Mucosa of stomach (tissue), 1 donor: ENCODE measurements at regions not wholly inside any gene's neighbourhood (a gene's known extent, or its start where the extent isn't known, plus 50 kb on each side); places are given as distances from the start of the nearest gene placed in this dataset.

Source experiments
- H3K27me3 ChIP-seq: one replicate; pipeline ENCODE4 v1.7.0; 2013; ENCODE audit warnings: mild to moderate bottlenecking, low read length; ENCODE audit not compliant: control insufficient read depth, insufficient read depth
- H3K36me3 ChIP-seq: one replicate; pipeline ENCODE4 v1.7.0; 2013; ENCODE audit warnings: low read length; ENCODE audit not compliant: control insufficient read depth, insufficient read depth
- H3K4me1 ChIP-seq: one replicate; pipeline ENCODE4 v1.7.0; 2013; ENCODE audit warnings: mild to moderate bottlenecking, low read length; ENCODE audit not compliant: control insufficient read depth, insufficient read depth
- H3K4me3 ChIP-seq: one replicate; pipeline ENCODE4 v1.7.0; 2013; ENCODE audit warnings: low read length
- H3K9ac ChIP-seq: one replicate; pipeline ENCODE4 v1.7.0; 2013; ENCODE audit warnings: mild to moderate bottlenecking, low read length, moderate library complexity
- H3K9me3 ChIP-seq: one replicate; pipeline ENCODE4 v1.7.0; 2013; ENCODE audit warnings: mild to moderate bottlenecking, low read length, moderate library complexity; ENCODE audit not compliant: control insufficient read depth
- donor health status: Pancreatic carcinoma.

- H3K4me3 ChIP-seq: no peak overlapping the region
These were observed 74.7 kb upstream of the TNFAIP3 start for GRCh38 chr6:137792160-137793033.

GRCh38 chr6:137793805-137794515, 73.1 kb upstream of the TNFAIP3 start:
- Histone ChIP-seq H3K4me1 (peaks cover 15% of the 10 kb centered on the region), H3K27me3 (no peaks in the 10 kb centered on the region), H3K36me3 (no peaks in the 10 kb centered on the region), H3K9ac (no peak overlapping the region), H3K9me3 (no peaks in the 10 kb centered on the region), H3K4me3 (no peak overlapping the region)

More at GRCh38 chr6:137792160-137793033, 74.7 kb upstream of the TNFAIP3 start:
- Histone ChIP-seq H3K4me1 (peaks cover 15% of the 10 kb centered on the region), H3K27me3 (no peaks in the 10 kb centered on the region), H3K36me3 (no peaks in the 10 kb centered on the region), H3K9me3 (no peaks in the 10 kb centered on the region), H3K9ac (no peak overlapping the region)

- peaks cover 15% of the 10 kb centered on the region for H3K4me1 ChIP-seq
- no peak overlapping the region for H3K4me3 ChIP-seq
- no peaks in the 10 kb centered on the region for H3K27me3 ChIP-seq
- no peaks in the 10 kb centered on the region for H3K9me3 ChIP-seq
- H3K9ac ChIP-seq: no peak overlapping the region
- H3K36me3 ChIP-seq: no peaks in the 10 kb centered on the region
These were observed 72.4 kb upstream of the TNFAIP3 start for GRCh38 chr6:137794516-137795201.

- Histone ChIP-seq H3K27me3 (no peaks in the 10 kb centered on the region), H3K36me3 (no peaks in the 10 kb centered on the region), H3K9me3 (no peaks in the 10 kb centered on the region), H3K4me1 (peaks cover 15% of the 10 kb centered on the region), H3K9ac (no peak overlapping the region), H3K4me3 (no peak overlapping the region)
These were observed 71.6 kb upstream of the TNFAIP3 start for GRCh38 chr6:137795501-137795900.

GRCh38 chr6:137798261-137798660, 68.8 kb upstream of the TNFAIP3 start:
- Histone ChIP-seq H3K4me3 (no peak overlapping the region), H3K27me3 (no peaks in the 10 kb centered on the region), H3K36me3 (no peaks in the 10 kb centered on the region), H3K9me3 (no peaks in the 10 kb centered on the region), H3K4me1 (peaks cover 15% of the 10 kb centered on the region), H3K9ac (no peak overlapping the region)

- H3K9ac ChIP-seq: no peak overlapping the region
- H3K27me3 ChIP-seq: no peaks in the 10 kb centered on the region
- no peaks in the 10 kb centered on the region for H3K9me3 ChIP-seq
- no peaks in the 10 kb centered on the region for H3K36me3 ChIP-seq
- H3K4me3 ChIP-seq: no peak overlapping the region
- H3K4me1 ChIP-seq: peaks cover 15% of the 10 kb centered on the region
These were observed 68.2 kb upstream of the TNFAIP3 start for GRCh38 chr6:137798846-137799245.

- Histone ChIP-seq H3K27me3 (no peaks in the 10 kb centered on the region), H3K9ac (no peak overlapping the region), H3K9me3 (no peaks in the 10 kb centered on the region), H3K4me1 (peaks cover 5% of the 10 kb centered on the region), H3K36me3 (no peaks in the 10 kb centered on the region), H3K4me3 (no peak overlapping the region)
These were observed 67.0 kb upstream of the TNFAIP3 start for GRCh38 chr6:137799950-137800568.

GRCh38 chr6:137800762-137801161, 66.3 kb upstream of the TNFAIP3 start:
- Histone ChIP-seq H3K4me3 (no peak overlapping the region), H3K36me3 (no peaks in the 10 kb centered on the region), H3K27me3 (no peaks in the 10 kb centered on the region), H3K9me3 (no peaks in the 10 kb centered on the region), H3K9ac (no peak overlapping the region), H3K4me1 (no peaks in the 10 kb centered on the region)

GRCh38 chr6:137801352-137802114, 65.5 kb upstream of the TNFAIP3 start:
- H3K9me3 ChIP-seq: no peaks in the 10 kb centered on the region
- no peaks in the 10 kb centered on the region for H3K36me3 ChIP-seq
- H3K9ac ChIP-seq: no peak overlapping the region
- no peak overlapping the region for H3K4me3 ChIP-seq
- no peaks in the 10 kb centered on the region for H3K4me1 ChIP-seq
- no peaks in the 10 kb centered on the region for H3K27me3 ChIP-seq

- Histone ChIP-seq H3K9me3 (no peaks in the 10 kb centered on the region), H3K4me1 (no peaks in the 10 kb centered on the region), H3K27me3 (no peaks in the 10 kb centered on the region), H3K4me3 (no peak overlapping the region), H3K9ac (no peak overlapping the region), H3K36me3 (no peaks in the 10 kb centered on the region)
These were observed 64.5 kb upstream of the TNFAIP3 start for GRCh38 chr6:137802408-137803182.

GRCh38 chr6:137804637-137805036, 62.4 kb upstream of the TNFAIP3 start:
- no peaks in the 10 kb centered on the region for H3K4me1 ChIP-seq
- no peaks in the 10 kb centered on the region for H3K36me3 ChIP-seq
- H3K27me3 ChIP-seq: no peaks in the 10 kb centered on the region
- H3K9me3 ChIP-seq: no peaks in the 10 kb centered on the region
- no peak overlapping the region for H3K9ac ChIP-seq
- no peak overlapping the region for H3K4me3 ChIP-seq
